ENCODE measurements at regions not wholly inside any gene's neighbourhood (a gene's known extent, or its start where the extent isn't known, plus 50 kb on each side); places are given as distances from the start of the nearest gene placed in this dataset.
"Not testable (repeated sequence)": the region's sequence is repeated elsewhere in the genome, so short reads cannot be mapped to it uniquely, and the experiment has no call there.

DNA sequence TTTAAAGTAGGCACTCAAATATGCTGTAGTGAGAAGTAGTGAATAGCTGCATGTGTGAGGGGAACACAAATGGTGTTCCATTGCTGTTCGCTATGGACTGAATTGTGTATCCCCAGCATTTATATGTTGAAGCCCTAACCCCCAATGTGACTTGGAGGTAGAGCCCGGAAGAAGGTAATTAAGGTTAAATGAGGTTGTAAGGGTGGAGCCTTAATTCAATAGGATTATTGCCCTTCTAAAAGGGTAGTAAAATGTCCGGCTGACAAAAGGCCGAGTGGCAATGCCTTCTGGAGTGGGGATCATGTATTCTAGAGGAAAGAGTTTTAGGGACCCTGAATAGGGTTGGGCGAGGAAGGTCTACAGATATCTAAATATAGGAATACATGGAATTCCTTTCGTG lies 168.9 kb upstream of the NUDT10 start:
- ChIA-PET CTCF (no interaction called here), POLR2A (no interaction called here)
- peaks cover 5% of the 10 kb centered on the region for H3K36me3 Mint-ChIP-seq (ENCODE audit: low read depth)
- H3K27ac Mint-ChIP-seq, result no peak overlapping the region
- no peak for DNase-seq
- H3K27me3 Mint-ChIP-seq, result no peaks in the 10 kb centered on the region
- intact Hi-C loops (cut with DNase I, micrococcal nuclease), result no loop called here
- no peaks in the 10 kb centered on the region for H3K36me3 ChIP-seq (ENCODE audit: insufficient read depth, low read length)
- H3K4me1 Mint-ChIP-seq (ENCODE audit: low read depth), result no peaks in the 10 kb centered on the region
- TF ChIP-seq, protein P1, sequence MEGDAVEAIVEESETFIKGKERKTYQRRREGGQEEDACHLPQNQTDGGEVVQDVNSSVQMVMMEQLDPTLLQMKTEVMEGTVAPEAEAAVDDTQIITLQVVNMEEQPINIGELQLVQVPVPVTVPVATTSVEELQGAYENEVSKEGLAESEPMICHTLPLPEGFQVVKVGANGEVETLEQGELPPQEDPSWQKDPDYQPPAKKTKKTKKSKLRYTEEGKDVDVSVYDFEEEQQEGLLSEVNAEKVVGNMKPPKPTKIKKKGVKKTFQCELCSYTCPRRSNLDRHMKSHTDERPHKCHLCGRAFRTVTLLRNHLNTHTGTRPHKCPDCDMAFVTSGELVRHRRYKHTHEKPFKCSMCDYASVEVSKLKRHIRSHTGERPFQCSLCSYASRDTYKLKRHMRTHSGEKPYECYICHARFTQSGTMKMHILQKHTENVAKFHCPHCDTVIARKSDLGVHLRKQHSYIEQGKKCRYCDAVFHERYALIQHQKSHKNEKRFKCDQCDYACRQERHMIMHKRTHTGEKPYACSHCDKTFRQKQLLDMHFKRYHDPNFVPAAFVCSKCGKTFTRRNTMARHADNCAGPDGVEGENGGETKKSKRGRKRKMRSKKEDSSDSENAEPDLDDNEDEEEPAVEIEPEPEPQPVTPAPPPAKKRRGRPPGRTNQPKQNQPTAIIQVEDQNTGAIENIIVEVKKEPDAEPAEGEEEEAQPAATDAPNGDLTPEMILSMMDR (IDR thresholded peaks at IDR 0.05), result no peak
- H3K4me1 ChIP-seq (ENCODE audit: insufficient read depth, low read length), result no peaks in the 10 kb centered on the region
- ATAC-seq (ENCODE audit: poor library complexity), result no peak
- no peak overlapping the region for H3K4me3 ChIP-seq (ENCODE audit: low read length)
- no peak overlapping the region for H3K27ac ChIP-seq (ENCODE audit: low read depth in 1 of 2, low read length in 2 of 2)
- no peaks in the 10 kb centered on the region for H3K9me3 ChIP-seq (ENCODE audit: control insufficient read depth in 1 of 2, insufficient read depth in 1 of 2, low read length in 2 of 2)
- H3K9me3 Mint-ChIP-seq, result no peaks in the 10 kb centered on the region
- H3K27me3 ChIP-seq (ENCODE audit: control insufficient read depth in 1 of 2, insufficient read depth in 2 of 2, low read length in 2 of 2), result no peaks in the 10 kb centered on the region
- H3K4me3 Mint-ChIP-seq, result no peak overlapping the region

DNA sequence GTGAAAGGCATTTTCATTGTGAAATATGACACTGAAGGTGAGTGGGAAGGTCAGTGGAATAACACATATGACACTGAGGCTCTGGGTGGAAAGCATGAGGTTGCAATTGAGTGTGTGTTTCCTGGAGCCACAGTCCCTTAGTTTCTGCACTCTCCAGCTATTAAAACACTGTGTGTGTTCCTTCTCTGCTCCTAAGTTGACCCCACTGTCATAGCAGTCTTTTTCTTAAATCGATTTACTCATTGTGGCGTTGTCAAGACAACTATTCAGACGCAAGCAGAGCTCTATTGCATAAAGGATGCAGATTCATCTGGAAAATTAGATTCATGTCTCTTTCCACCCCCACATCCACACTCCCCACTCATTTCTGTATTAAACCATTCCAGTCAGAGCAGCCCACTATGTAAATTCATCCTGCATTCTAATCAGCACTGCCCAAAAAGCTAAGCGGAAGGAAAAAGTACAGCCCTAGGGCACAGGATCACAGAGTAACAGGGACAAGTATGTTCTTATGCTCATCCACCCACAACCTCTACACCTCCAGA lies 154.2 kb upstream of the NUDT10 start:
- H3K4me1 ChIP-seq (ENCODE audit: insufficient read depth, low read length); DNase-seq; H3K9me3 ChIP-seq (ENCODE audit: control insufficient read depth in 1 of 2, insufficient read depth in 1 of 2, low read length in 2 of 2); H3K27ac Mint-ChIP-seq; H3K27me3 Mint-ChIP-seq; H3K27ac ChIP-seq (ENCODE audit: low read depth in 1 of 2, low read length in 2 of 2); H3K36me3 ChIP-seq (ENCODE audit: insufficient read depth, low read length); H3K4me3 Mint-ChIP-seq; CTCF ChIA-PET; H3K4me1 Mint-ChIP-seq (ENCODE audit: low read depth); H3K36me3 Mint-ChIP-seq (ENCODE audit: low read depth); H3K4me3 ChIP-seq (ENCODE audit: low read length); ATAC-seq (ENCODE audit: poor library complexity); H3K9me3 Mint-ChIP-seq; H3K27me3 ChIP-seq (ENCODE audit: control insufficient read depth in 1 of 2, insufficient read depth in 2 of 2, low read length in 2 of 2); POLR2A ChIA-PET; intact Hi-C loops (cut with DNase I, micrococcal nuclease): not testable (repeated sequence)

DNA sequence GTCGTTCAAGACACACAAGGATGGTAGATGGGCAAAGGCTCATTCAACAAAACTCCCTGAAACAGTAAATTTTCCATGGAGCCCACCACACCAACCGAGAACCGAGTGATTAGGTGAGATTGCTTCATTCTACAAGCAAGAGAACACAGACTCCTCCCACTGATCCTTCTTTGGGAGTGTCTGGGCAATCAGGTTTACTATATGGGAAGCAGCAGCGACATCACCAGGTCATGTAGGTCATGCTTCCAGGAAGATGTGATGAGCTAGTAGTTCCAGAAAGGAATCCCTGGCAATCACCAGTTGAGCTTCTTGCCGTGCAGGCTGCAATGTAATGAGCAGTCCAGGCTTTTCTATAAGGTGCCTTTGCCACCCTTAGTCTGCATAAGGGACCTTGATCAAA lies 152.8 kb upstream of the NUDT10 start:
- H3K4me1 Mint-ChIP-seq (ENCODE audit: low read depth); intact Hi-C loops (cut with DNase I, micrococcal nuclease); H3K4me3 Mint-ChIP-seq; DNase-seq; H3K9me3 ChIP-seq (ENCODE audit: control insufficient read depth in 1 of 2, insufficient read depth in 1 of 2, low read length in 2 of 2); H3K36me3 ChIP-seq (ENCODE audit: insufficient read depth, low read length); CTCF ChIA-PET; H3K9me3 Mint-ChIP-seq; H3K27ac ChIP-seq (ENCODE audit: low read depth in 1 of 2, low read length in 2 of 2); H3K4me3 ChIP-seq (ENCODE audit: low read length); POLR2A ChIA-PET; ATAC-seq (ENCODE audit: poor library complexity); H3K27ac Mint-ChIP-seq; H3K36me3 Mint-ChIP-seq (ENCODE audit: low read depth); H3K27me3 Mint-ChIP-seq; H3K4me1 ChIP-seq (ENCODE audit: insufficient read depth, low read length); H3K27me3 ChIP-seq (ENCODE audit: control insufficient read depth in 1 of 2, insufficient read depth in 2 of 2, low read length in 2 of 2): not testable (repeated sequence)

DNA sequence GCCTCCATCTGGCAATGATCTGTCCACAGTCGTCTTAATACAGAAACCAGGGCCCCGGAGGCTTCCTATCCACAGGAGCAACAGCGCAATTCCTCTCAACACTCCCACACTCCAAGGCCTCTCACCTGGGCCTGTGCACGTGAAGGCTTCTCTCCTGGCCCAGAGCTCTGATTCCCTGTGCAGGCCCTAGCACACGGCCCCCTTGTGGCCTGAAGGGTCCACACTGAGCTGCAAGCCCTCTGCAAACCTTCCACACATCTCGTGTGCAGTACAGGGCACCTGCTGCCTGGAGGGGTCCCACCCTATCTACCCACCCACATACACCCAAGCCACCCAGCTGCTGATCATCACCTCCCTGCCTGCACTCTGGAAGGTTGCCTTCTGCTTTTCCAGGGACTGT lies 150.1 kb upstream of the NUDT10 start:
- Histone ChIP-seq H3K4me3 (ENCODE audit: low read length) (no peak overlapping the region), H3K36me3 (ENCODE audit: insufficient read depth, low read length) (no peaks in the 10 kb centered on the region), H3K9me3 (ENCODE audit: control insufficient read depth in 1 of 2, insufficient read depth in 1 of 2, low read length in 2 of 2) (no peaks in the 10 kb centered on the region), H3K4me1 (ENCODE audit: insufficient read depth, low read length) (no peaks in the 10 kb centered on the region), H3K27me3 (ENCODE audit: control insufficient read depth in 1 of 2, insufficient read depth in 2 of 2, low read length in 2 of 2) (no peaks in the 10 kb centered on the region), H3K27ac (ENCODE audit: low read depth in 1 of 2, low read length in 2 of 2) (no peak overlapping the region)
- DNase-seq, result no peak
- ATAC-seq (ENCODE audit: poor library complexity), result no peak
- no peaks in the 10 kb centered on the region for H3K9me3 Mint-ChIP-seq
- no peaks in the 10 kb centered on the region for H3K27me3 Mint-ChIP-seq
- POLR2A ChIA-PET, result no interaction called here
- intact Hi-C loops (cut with DNase I, micrococcal nuclease), result no loop called here
- TF ChIP-seq, protein P1 (IDR thresholded peaks at IDR 0.05), result no peak
- H3K27ac Mint-ChIP-seq, result no peak overlapping the region
- CTCF ChIA-PET, result no interaction called here
- no peak overlapping the region for H3K4me3 Mint-ChIP-seq
- H3K36me3 Mint-ChIP-seq (ENCODE audit: low read depth), result no peaks in the 10 kb centered on the region
- H3K4me1 Mint-ChIP-seq (ENCODE audit: low read depth), result no peaks in the 10 kb centered on the region
